ENCODE measurements at regions not wholly inside any gene's neighbourhood (a gene's known extent, or its start where the extent isn't known, plus 50 kb on each side); places are given as distances from the start of the nearest gene placed in this dataset.
"Not testable (repeated sequence)": the region's sequence is repeated elsewhere in the genome, so short reads cannot be mapped to it uniquely, and the experiment has no call there.

DNA sequence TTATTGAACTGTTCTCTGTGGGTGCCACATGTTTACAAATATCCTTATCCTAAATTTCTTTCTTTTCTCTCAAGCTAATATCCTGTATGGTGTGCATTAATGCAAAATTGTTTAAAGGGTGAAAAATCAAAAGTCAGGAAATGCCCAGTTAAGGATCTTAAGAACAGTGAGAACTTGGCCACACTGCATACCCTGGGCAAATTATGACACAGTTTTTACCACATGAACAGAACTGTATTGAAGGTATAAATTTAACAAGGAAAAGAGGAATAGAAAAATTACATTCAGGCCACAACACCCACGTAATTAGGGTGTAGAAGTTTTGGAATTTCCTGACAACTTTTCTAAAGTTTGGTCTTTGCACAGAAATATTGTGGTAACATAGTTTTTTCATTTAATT lies 94.4 kb upstream of the HCCS start:
- H3K9me3 ChIP-seq, result no peaks in the 10 kb centered on the region
- intact Hi-C loops (cut with DNase I), result no loop called here

DNA sequence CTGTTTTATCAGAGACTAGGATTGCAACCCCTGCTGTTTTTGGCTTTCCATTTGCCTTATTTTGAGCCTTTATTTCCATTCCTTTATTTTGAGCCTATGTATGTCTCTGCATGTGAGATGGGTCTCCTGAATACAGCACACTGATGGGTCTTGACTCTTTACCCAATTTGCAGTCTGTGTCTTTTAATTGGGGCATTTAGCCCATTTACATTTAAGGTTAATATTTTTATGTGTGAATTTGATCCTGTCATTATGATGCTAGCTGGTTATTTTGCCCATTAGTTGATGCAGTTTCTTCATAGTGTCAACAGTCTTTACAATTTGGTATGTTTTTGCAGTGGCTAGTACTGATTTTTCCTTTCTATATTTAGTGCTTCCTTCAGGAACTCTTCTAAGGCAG lies 88.5 kb upstream of the HCCS start:
- H3K4me1 ChIP-seq; H3K27me3 ChIP-seq; H3K4me3 ChIP-seq; H3K36me3 ChIP-seq; H3K27ac ChIP-seq; intact Hi-C loops (cut with DNase I); H3K9me3 ChIP-seq; DNase-seq: not testable (repeated sequence)

More for the DNA sequence above, 94.4 kb upstream of the HCCS start:
- WGBS, 2 donors, result 48 to 53% methylated on average over 1 of the region's 1 CpG
- no peak overlapping the region for H3K27ac ChIP-seq
- H3K4me3 ChIP-seq, result no peak overlapping the region
- no peak for DNase-seq
- TF ChIP-seq, protein P1, sequence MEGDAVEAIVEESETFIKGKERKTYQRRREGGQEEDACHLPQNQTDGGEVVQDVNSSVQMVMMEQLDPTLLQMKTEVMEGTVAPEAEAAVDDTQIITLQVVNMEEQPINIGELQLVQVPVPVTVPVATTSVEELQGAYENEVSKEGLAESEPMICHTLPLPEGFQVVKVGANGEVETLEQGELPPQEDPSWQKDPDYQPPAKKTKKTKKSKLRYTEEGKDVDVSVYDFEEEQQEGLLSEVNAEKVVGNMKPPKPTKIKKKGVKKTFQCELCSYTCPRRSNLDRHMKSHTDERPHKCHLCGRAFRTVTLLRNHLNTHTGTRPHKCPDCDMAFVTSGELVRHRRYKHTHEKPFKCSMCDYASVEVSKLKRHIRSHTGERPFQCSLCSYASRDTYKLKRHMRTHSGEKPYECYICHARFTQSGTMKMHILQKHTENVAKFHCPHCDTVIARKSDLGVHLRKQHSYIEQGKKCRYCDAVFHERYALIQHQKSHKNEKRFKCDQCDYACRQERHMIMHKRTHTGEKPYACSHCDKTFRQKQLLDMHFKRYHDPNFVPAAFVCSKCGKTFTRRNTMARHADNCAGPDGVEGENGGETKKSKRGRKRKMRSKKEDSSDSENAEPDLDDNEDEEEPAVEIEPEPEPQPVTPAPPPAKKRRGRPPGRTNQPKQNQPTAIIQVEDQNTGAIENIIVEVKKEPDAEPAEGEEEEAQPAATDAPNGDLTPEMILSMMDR (IDR thresholded peaks at IDR 0.05), result no peak
- no peak for TF ChIP-seq POLR2A (IDR thresholded peaks at IDR 0.05)
- no peaks in the 10 kb centered on the region for H3K36me3 ChIP-seq
- H3K4me1 ChIP-seq, result no peaks in the 10 kb centered on the region
- no peaks in the 10 kb centered on the region for H3K27me3 ChIP-seq

DNA sequence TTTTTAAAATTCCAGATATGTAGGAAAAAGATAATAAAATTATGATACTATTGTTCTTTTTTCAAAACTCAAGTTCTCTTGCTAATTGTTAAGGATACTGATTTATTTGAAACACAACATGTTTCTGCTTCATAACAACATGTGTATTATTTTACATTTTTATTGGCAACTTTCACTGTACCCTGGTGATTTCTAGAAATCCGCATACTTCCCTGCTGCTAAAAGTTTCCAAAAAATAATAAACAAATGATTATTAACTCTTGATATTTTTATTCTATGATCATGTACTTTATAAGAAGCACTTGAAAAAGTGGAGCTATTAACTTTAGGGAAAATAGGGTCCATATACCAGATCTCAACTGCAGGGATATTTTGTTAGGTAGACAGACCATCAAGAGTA lies 71.2 kb upstream of the HCCS start:
- Histone ChIP-seq H3K4me1 (no peaks in the 10 kb centered on the region), H3K9me3 (no peaks in the 10 kb centered on the region), H3K27me3 (no peaks in the 10 kb centered on the region), H3K27ac (no peak overlapping the region), H3K36me3 (no peaks in the 10 kb centered on the region), H3K4me3 (no peak overlapping the region)
- intact Hi-C loops (cut with DNase I), result no loop called here
- no peak for DNase-seq
- WGBS, 2 donors, result 50 to 83% methylated on average over 1 of the region's 1 CpG
- TF ChIP-seq POLR2A (IDR thresholded peaks at IDR 0.05), result no peak
- TF ChIP-seq, protein P1 (IDR thresholded peaks at IDR 0.05), result no peak

DNA sequence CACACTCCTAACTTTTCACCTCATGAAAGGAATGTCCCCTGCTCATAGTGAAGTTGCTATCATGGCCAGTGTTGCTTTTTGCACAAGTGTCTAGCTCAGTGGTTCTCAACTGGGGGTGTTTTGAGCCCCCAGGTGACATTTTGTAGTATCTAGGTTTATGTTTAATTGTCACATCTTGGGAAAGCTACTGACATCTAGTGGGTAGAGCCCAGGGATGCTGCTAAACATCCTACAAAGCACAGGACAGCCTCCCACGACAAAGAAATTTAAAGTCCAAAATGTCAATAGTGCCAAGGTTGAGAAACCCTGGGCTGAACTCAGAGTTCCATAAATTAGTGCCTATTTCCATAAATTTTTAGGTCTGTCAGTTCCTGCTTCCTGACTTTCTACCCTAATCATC lies 70.7 kb upstream of the HCCS start:
- no peaks in the 10 kb centered on the region for H3K9me3 ChIP-seq
- intact Hi-C loops (cut with DNase I), result no loop called here
- no peak overlapping the region for H3K4me3 ChIP-seq
- H3K27ac ChIP-seq, result no peak overlapping the region
- no peak for TF ChIP-seq POLR2A (IDR thresholded peaks at IDR 0.05)
- TF ChIP-seq, protein P1 (IDR thresholded peaks at IDR 0.05), result no peak
- H3K27me3 ChIP-seq, result no peaks in the 10 kb centered on the region
- no peak for DNase-seq
- 45 to 67% methylated on average over 1 of the region's 1 CpG for WGBS, 2 donors
- no peaks in the 10 kb centered on the region for H3K36me3 ChIP-seq
- H3K4me1 ChIP-seq, result no peaks in the 10 kb centered on the region

DNA sequence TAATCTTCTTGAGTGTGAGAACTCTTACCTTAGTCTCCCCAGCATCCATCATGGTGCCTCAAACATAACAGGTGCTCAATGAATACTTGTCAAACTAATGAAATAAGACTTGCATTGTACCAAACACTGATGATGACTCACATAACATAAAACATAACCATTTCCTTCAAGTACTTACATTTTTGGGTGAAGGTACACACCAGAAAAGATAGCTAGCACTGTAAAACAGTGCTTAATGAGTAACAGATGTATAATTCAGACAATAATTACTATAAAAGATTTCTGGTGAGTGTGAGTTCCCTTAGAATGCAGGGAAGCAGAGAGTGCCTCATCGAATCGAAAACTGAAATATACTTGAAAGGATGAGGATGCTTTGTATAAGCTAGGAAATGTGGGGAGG lies 70.1 kb upstream of the HCCS start:
- H3K9me3 ChIP-seq, result no peaks in the 10 kb centered on the region
- no peaks in the 10 kb centered on the region for H3K36me3 ChIP-seq
- TF ChIP-seq, protein P1 (IDR thresholded peaks at IDR 0.05), result no peak
- no peak for TF ChIP-seq POLR2A (IDR thresholded peaks at IDR 0.05)
- DNase-seq, result no peak
- H3K27ac ChIP-seq, result no peak overlapping the region
- WGBS, 2 donors, result 64 to 75% methylated on average over 2 of the region's 2 CpGs
- no peaks in the 10 kb centered on the region for H3K4me1 ChIP-seq
- H3K4me3 ChIP-seq, result no peak overlapping the region
- intact Hi-C loops (cut with DNase I), result no loop called here
- no peaks in the 10 kb centered on the region for H3K27me3 ChIP-seq

DNA sequence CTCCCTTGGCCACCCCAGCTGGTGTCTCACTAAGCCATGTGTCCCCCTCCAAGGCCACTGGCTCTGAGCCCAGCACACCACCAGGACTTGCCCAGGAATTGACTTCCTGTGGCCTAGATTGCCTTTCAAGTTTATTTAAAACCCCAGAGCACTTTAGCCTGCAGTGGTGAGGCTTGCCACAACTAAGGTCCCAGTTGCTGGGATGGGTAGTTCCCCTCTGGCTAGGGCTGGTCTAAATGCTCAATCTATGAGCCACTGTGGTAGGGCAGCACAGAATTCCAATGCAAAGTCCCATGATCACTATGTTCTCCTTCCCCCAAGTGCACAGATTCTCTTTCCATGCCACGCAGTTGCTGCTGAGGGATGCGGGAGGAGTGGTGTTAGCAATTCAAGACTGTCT lies 61.1 kb upstream of the HCCS start:
- Histone ChIP-seq H3K9me3 (no peaks in the 10 kb centered on the region), H3K4me3 (no peak overlapping the region), H3K27ac (no peak overlapping the region), H3K36me3 (no peaks in the 10 kb centered on the region), H3K4me1 (no peaks in the 10 kb centered on the region), H3K27me3 (no peaks in the 10 kb centered on the region)
- TF ChIP-seq POLR2A (IDR thresholded peaks at IDR 0.05), result no peak
- TF ChIP-seq, protein P1 (IDR thresholded peaks at IDR 0.05), result no peak
- DNase-seq, result no peak
- intact Hi-C loops (cut with DNase I), result no loop called here
- WGBS, 2 donors, result 83 to 100% methylated on average over 2 of the region's 2 CpGs

Measured in esophagus squamous epithelium (tissue), 5 donors.